Natural killer cell (primary cell): ENCODE measurements at regions not wholly inside any gene's neighbourhood (a gene's known extent, or its start where the extent isn't known, plus 50 kb on each side); places are given as distances from the start of the nearest gene placed in this dataset.

Experiments used
- ATAC-seq, 3 donors: fragments of 150-1000 bp in 2 of 3; fragments of 200-7000 bp in 1 of 3; cut with Tn5 transposase; 1 replicate in 1 of 3; 2 replicates in 2 of 3; pipeline ENCODE4 v1.10.0; 2021; ENCODE audit warnings: mild to moderate bottlenecking in 2 of 3, moderate library complexity in 2 of 3
- DNase-seq, 2 donors: peaks; one replicate each; pipeline versions ENCODE4 v3.0.0 to v3.0.0-alpha.2; 2013 to 2021; ENCODE audit warnings: mixed read lengths in 1 of 2
- H3K27ac ChIP-seq: one replicate; pipeline ENCODE4 v1.5.1; 2013; ENCODE audit warnings: mild to moderate bottlenecking, low read length
- H3K27me3 ChIP-seq: one replicate; pipeline ENCODE4 v1.6.1; 2013; ENCODE audit warnings: low read length; ENCODE audit not compliant: control insufficient read depth, insufficient read depth
- H3K36me3 ChIP-seq: one replicate; pipeline ENCODE4 v1.6.1; 2013; ENCODE audit warnings: low read length; ENCODE audit not compliant: control insufficient read depth, insufficient read depth
- H3K4me1 ChIP-seq: one replicate; pipeline ENCODE4 v1.6.1; 2013; ENCODE audit warnings: low read length; ENCODE audit not compliant: control insufficient read depth, insufficient read depth
- H3K4me3 ChIP-seq: one replicate; pipeline ENCODE4 v1.5.1; 2013; ENCODE audit warnings: low read length
- H3K9me3 ChIP-seq: one replicate; pipeline ENCODE4 v1.6.1; 2013; ENCODE audit warnings: low read length; ENCODE audit not compliant: control insufficient read depth, insufficient read depth
- H3K27ac Mint-ChIP-seq, 2 donors: one replicate each; pipeline ENCODE4 v1.8.0; 2022; ENCODE audit warnings: mild to moderate bottlenecking in 2 of 2, mixed read lengths in 2 of 2, moderate library complexity in 1 of 2
- H3K27me3 Mint-ChIP-seq, 2 donors: one replicate each; pipeline ENCODE4 v1.8.0; 2022; ENCODE audit warnings: low read depth in 2 of 2, mixed read lengths in 2 of 2
- H3K36me3 Mint-ChIP-seq: one replicate; pipeline ENCODE4 v1.8.0; 2022; ENCODE audit warnings: mixed read lengths
- H3K4me1 Mint-ChIP-seq, 2 donors: one replicate each; pipeline ENCODE4 v1.8.0; 2022; ENCODE audit warnings: mixed read lengths in 2 of 2
- H3K4me3 Mint-ChIP-seq: one replicate; pipeline ENCODE4 v1.8.0; 2022; ENCODE audit warnings: mild to moderate bottlenecking, moderate library complexity, mixed read lengths
- H3K9me3 Mint-ChIP-seq, 2 donors: one replicate each; pipeline ENCODE4 v1.8.0; 2022; ENCODE audit warnings: mixed read lengths in 2 of 2
- CTCF ChIP-seq: fragments of 200-600 bp; IDR thresholded peaks from one replicate; pipeline ENCODE4 v1.8.0; 2022; ENCODE audit warnings: antibody characterized with exemption
- WGBS: methylation state at CpG from one replicate; pipeline ENCODE4 v1.1.7; 2013; ENCODE audit warnings: missing lambda C conversion rate; ENCODE audit not compliant: insufficient coverage; 5-methylcytosine and 5-hydroxymethylcytosine counted together
- intact Hi-C: fragments of 100-400 bp; cut with micrococcal nuclease; formaldehyde crosslinking; loops from one replicate; pipeline ENCODE4 v1.14.2; 2022

- Mint-ChIP-seq H3K9me3 (no peaks in the 10 kb centered on the region), H3K4me1 (no peaks in the 10 kb centered on the region), H3K27ac (no peak overlapping the region), H3K4me3 (no peak overlapping the region), H3K27me3 (peaks cover 10 to 33% of the 10 kb centered on the region in 2 donors), H3K36me3 (no peaks in the 10 kb centered on the region)
- intact Hi-C loops: no loop called here
- Histone ChIP-seq H3K4me1 (no peaks in the 10 kb centered on the region), H3K27me3 (peaks cover 2% of the 10 kb centered on the region), H3K36me3 (no peaks in the 10 kb centered on the region), H3K27ac (no peak overlapping the region), H3K4me3 (no peak overlapping the region), H3K9me3 (no peaks in the 10 kb centered on the region)
- TF ChIP-seq CTCF: no peak
- no peak for DNase-seq
- 92% methylated on average over 7 of the region's 7 CpGs for WGBS
- ATAC-seq: no peak
Measured at GRCh38 chr2:145286716-145287275, 766.9 kb upstream of the ZEB2 start.

GRCh38 chr2:145284551-145284950 is 764.6 kb upstream of the ZEB2 start:
- Mint-ChIP-seq H3K9me3 (no peaks in the 10 kb centered on the region), H3K36me3 (no peaks in the 10 kb centered on the region), H3K4me1 (no peaks in the 10 kb centered on the region), H3K27me3 (peaks cover 10 to 45% of the 10 kb centered on the region in 2 donors), H3K27ac (no peak overlapping the region), H3K4me3 (no peak overlapping the region)
- H3K9me3 ChIP-seq: no peaks in the 10 kb centered on the region
- no peaks in the 10 kb centered on the region for H3K4me1 ChIP-seq
- no peak overlapping the region for H3K4me3 ChIP-seq
- ATAC-seq (no peak), DNase-seq (no peak)
- peaks cover 2% of the 10 kb centered on the region for H3K27me3 ChIP-seq
- no peaks in the 10 kb centered on the region for H3K36me3 ChIP-seq
- H3K27ac ChIP-seq: no peak overlapping the region
- WGBS: 90% methylated on average over 4 of the region's 5 CpGs
- intact Hi-C loops: no loop called here
- TF ChIP-seq CTCF: no peak

GRCh38 chr2:145283131-145283530 is 763.2 kb upstream of the ZEB2 start:
- Histone ChIP-seq H3K27me3 (peaks cover 2% of the 10 kb centered on the region), H3K36me3 (no peaks in the 10 kb centered on the region), H3K27ac (no peak overlapping the region), H3K4me3 (no peak overlapping the region), H3K9me3 (no peaks in the 10 kb centered on the region), H3K4me1 (no peaks in the 10 kb centered on the region)
- Mint-ChIP-seq H3K27ac (no peak overlapping the region), H3K9me3 (no peaks in the 10 kb centered on the region), H3K36me3 (no peaks in the 10 kb centered on the region), H3K27me3 (peaks cover 4 to 45% of the 10 kb centered on the region in 2 donors), H3K4me3 (no peak overlapping the region), H3K4me1 (no peaks in the 10 kb centered on the region)
- no peak for DNase-seq
- intact Hi-C loops: no loop called here
- no peak for ATAC-seq
- TF ChIP-seq CTCF: no peak
- WGBS: 79% methylated on average over 1 of the region's 1 CpG

GRCh38 chr2:145277922-145278321 is 758.0 kb upstream of the ZEB2 start:
- Mint-ChIP-seq H3K27ac (no peak overlapping the region), H3K27me3 (peaks cover 7 to 31% of the 10 kb centered on the region in 2 donors), H3K4me3 (no peak overlapping the region), H3K4me1 (no peaks in the 10 kb centered on the region), H3K36me3 (peaks cover 2% of the 10 kb centered on the region), H3K9me3 (peaks cover 2 to 7% of the 10 kb centered on the region in 2 donors)
- Histone ChIP-seq H3K9me3 (peaks cover 3% of the 10 kb centered on the region), H3K4me3 (no peak overlapping the region), H3K4me1 (no peaks in the 10 kb centered on the region), H3K36me3 (no peaks in the 10 kb centered on the region), H3K27me3 (no peaks in the 10 kb centered on the region), H3K27ac (no peak overlapping the region)
- no peak for ATAC-seq
- intact Hi-C loops: no loop called here
- TF ChIP-seq CTCF: no peak
- no peak for DNase-seq
